ENCODE measurements at regions not wholly inside any gene's neighbourhood (a gene's known extent, or its start where the extent isn't known, plus 50 kb on each side); places are given as distances from the start of the nearest gene placed in this dataset.

DNA sequence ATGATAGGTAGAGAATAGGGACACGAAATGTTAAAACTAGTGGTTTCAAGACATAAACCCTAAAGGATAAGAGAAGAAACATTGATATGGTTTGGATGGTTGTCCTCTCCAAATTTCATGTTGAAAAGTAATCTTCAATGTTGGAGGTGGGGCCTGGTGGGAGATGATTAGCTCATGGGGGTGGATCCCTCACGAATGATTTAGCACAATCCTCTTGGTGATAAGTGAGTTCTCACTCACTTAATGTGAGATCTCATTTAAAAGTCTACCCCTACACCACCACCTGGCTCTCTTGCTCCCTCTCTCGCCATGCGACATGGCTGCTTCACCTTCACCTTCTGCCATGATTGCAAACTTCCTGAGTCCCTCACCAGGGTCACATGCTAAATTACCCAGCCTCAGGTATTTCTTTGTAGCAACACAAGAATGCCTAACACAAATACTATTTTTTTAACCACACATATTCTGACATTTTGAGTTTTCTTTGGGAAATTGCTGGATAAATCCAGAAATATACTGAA is 242.4 kb upstream of the PHF14 start:
- WGBS, result 91% methylated on average over 4 of the region's 4 CpGs
- no peak for DNase-seq (ENCODE audit: low read depth in 6 of 9, low spot score in 9 of 9)

GRCh38 chr7:10733747-10734146 is 239.9 kb upstream of the PHF14 start:
- no peak overlapping the region for H3K27ac ChIP-seq (ENCODE audit: low read depth in 1 of 2, low read length in 1 of 2)
- WGBS, result 99% methylated on average over 1 of the region's 1 CpG

More for the DNA sequence above, 242.4 kb upstream of the PHF14 start:
- Histone ChIP-seq H3K4me1 (ENCODE audit: control insufficient read depth in 2 of 2, insufficient read depth in 2 of 2, low read length in 2 of 2) (no peaks in the 10 kb centered on the region), H3K36me3 (ENCODE audit: control insufficient read depth in 2 of 2, insufficient read depth in 2 of 2, low read length in 1 of 2) (no peaks in the 10 kb centered on the region), H3K27me3 (ENCODE audit: control insufficient read depth in 2 of 2, insufficient read depth in 1 of 2, low read length in 1 of 2) (no peaks in the 10 kb centered on the region), H3K9me3 (ENCODE audit: control insufficient read depth in 2 of 2, insufficient read depth in 1 of 2, low read length in 1 of 2) (no peaks in the 10 kb centered on the region), H3K4me3 (ENCODE audit: low read length in 2 of 2) (no peak overlapping the region), H3K27ac (ENCODE audit: low read depth in 1 of 2, low read length in 1 of 2) (no peak overlapping the region)

GRCh38 chr7:10734595-10734994 is 239.1 kb upstream of the PHF14 start:
- H3K27ac ChIP-seq (ENCODE audit: low read depth in 1 of 2, low read length in 1 of 2), result no peak overlapping the region
- H3K4me3 ChIP-seq (ENCODE audit: low read length in 2 of 2), result no peak overlapping the region
- no peaks in the 10 kb centered on the region for H3K9me3 ChIP-seq (ENCODE audit: control insufficient read depth in 2 of 2, insufficient read depth in 1 of 2, low read length in 1 of 2)
- H3K27me3 ChIP-seq (ENCODE audit: control insufficient read depth in 2 of 2, insufficient read depth in 1 of 2, low read length in 1 of 2), result no peaks in the 10 kb centered on the region
- no peak for DNase-seq (ENCODE audit: low read depth in 6 of 9, low spot score in 9 of 9)
- H3K36me3 ChIP-seq (ENCODE audit: control insufficient read depth in 2 of 2, insufficient read depth in 2 of 2, low read length in 1 of 2), result no peaks in the 10 kb centered on the region
- no peaks in the 10 kb centered on the region for H3K4me1 ChIP-seq (ENCODE audit: control insufficient read depth in 2 of 2, insufficient read depth in 2 of 2, low read length in 2 of 2)
- 92% methylated on average over 2 of the region's 2 CpGs for WGBS

More at GRCh38 chr7:10733747-10734146, 239.9 kb upstream of the PHF14 start:
- H3K36me3 ChIP-seq (ENCODE audit: control insufficient read depth in 2 of 2, insufficient read depth in 2 of 2, low read length in 1 of 2), result no peaks in the 10 kb centered on the region
- no peak for DNase-seq (ENCODE audit: low read depth in 6 of 9, low spot score in 9 of 9)
- H3K4me1 ChIP-seq (ENCODE audit: control insufficient read depth in 2 of 2, insufficient read depth in 2 of 2, low read length in 2 of 2), result no peaks in the 10 kb centered on the region
- no peaks in the 10 kb centered on the region for H3K27me3 ChIP-seq (ENCODE audit: control insufficient read depth in 2 of 2, insufficient read depth in 1 of 2, low read length in 1 of 2)
- H3K9me3 ChIP-seq (ENCODE audit: control insufficient read depth in 2 of 2, insufficient read depth in 1 of 2, low read length in 1 of 2), result no peaks in the 10 kb centered on the region
- H3K4me3 ChIP-seq (ENCODE audit: low read length in 2 of 2), result no peak overlapping the region

DNA sequence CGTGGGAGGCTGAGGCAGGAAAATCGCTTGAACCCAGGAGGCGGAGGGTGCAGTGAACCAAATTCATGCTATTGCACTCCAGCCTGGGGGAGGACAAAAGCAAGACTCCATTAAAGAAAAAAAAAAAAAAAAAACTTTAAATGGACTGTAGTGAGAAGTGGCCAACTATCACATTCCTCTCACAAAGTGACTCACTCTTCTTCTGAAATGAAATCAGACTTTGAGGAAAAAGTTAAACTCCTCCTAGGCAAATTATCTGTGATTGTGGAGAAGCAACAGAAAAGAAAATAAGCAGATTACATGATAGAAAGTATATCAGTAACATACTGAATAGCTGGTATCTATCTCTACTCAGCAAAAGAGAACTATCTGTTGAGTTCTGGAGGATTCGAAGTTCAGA is 234.3 kb upstream of the PHF14 start:
- no peak for DNase-seq (ENCODE audit: low read depth in 6 of 9, low spot score in 9 of 9)
- Histone ChIP-seq H3K27ac (ENCODE audit: low read depth in 1 of 2, low read length in 1 of 2) (no peak overlapping the region), H3K27me3 (ENCODE audit: control insufficient read depth in 2 of 2, insufficient read depth in 1 of 2, low read length in 1 of 2) (no peaks in the 10 kb centered on the region), H3K4me3 (ENCODE audit: low read length in 2 of 2) (no peak overlapping the region), H3K36me3 (ENCODE audit: control insufficient read depth in 2 of 2, insufficient read depth in 2 of 2, low read length in 1 of 2) (no peaks in the 10 kb centered on the region), H3K4me1 (ENCODE audit: control insufficient read depth in 2 of 2, insufficient read depth in 2 of 2, low read length in 2 of 2) (no peaks in the 10 kb centered on the region), H3K9me3 (ENCODE audit: control insufficient read depth in 2 of 2, insufficient read depth in 1 of 2, low read length in 1 of 2) (no peaks in the 10 kb centered on the region)
- WGBS, result 95% methylated on average over 4 of the region's 4 CpGs

GRCh38 chr7:10740805-10741204 is 232.9 kb upstream of the PHF14 start:
- H3K9me3 ChIP-seq (ENCODE audit: control insufficient read depth in 2 of 2, insufficient read depth in 1 of 2, low read length in 1 of 2), result no peaks in the 10 kb centered on the region
- no peaks in the 10 kb centered on the region for H3K4me1 ChIP-seq (ENCODE audit: control insufficient read depth in 2 of 2, insufficient read depth in 2 of 2, low read length in 2 of 2)
- no peaks in the 10 kb centered on the region for H3K27me3 ChIP-seq (ENCODE audit: control insufficient read depth in 2 of 2, insufficient read depth in 1 of 2, low read length in 1 of 2)
- H3K36me3 ChIP-seq (ENCODE audit: control insufficient read depth in 2 of 2, insufficient read depth in 2 of 2, low read length in 1 of 2), result no peaks in the 10 kb centered on the region
- 76% methylated on average over 1 of the region's 1 CpG for WGBS
- no peak overlapping the region for H3K27ac ChIP-seq (ENCODE audit: low read depth in 1 of 2, low read length in 1 of 2)
- H3K4me3 ChIP-seq (ENCODE audit: low read length in 2 of 2), result no peak overlapping the region
- DNase-seq (ENCODE audit: low read depth in 6 of 9, low spot score in 9 of 9), result no peak

DNA sequence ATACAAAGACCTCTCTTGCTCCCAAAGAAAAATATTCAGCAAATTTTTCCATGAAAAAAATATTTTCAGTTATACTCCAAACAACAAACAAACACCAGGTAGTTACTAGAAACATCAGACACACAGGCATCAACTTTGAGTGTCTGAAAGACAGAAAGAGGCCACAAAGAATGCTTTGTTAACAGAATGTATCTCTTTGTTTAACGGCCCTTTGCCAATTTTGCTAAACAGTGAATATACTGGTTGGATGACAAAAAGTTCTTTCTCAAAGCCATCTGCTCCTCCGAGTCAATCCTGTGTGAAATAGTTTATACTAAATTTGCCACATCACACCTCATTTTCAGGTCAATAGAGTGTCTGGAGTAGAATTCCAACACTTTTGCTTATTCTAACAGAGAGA is 216.7 kb upstream of the PHF14 start:
- no peak overlapping the region for H3K4me3 ChIP-seq (ENCODE audit: low read length in 2 of 2)
- no peaks in the 10 kb centered on the region for H3K36me3 ChIP-seq (ENCODE audit: control insufficient read depth in 2 of 2, insufficient read depth in 2 of 2, low read length in 1 of 2)
- no peak for DNase-seq (ENCODE audit: low read depth in 6 of 9, low spot score in 9 of 9)
- WGBS, result 95% methylated on average over 2 of the region's 2 CpGs
- no peaks in the 10 kb centered on the region for H3K4me1 ChIP-seq (ENCODE audit: control insufficient read depth in 2 of 2, insufficient read depth in 2 of 2, low read length in 2 of 2)
- H3K27ac ChIP-seq (ENCODE audit: low read depth in 1 of 2, low read length in 1 of 2), result no peak overlapping the region
- H3K27me3 ChIP-seq (ENCODE audit: control insufficient read depth in 2 of 2, insufficient read depth in 1 of 2, low read length in 1 of 2), result no peaks in the 10 kb centered on the region
- H3K9me3 ChIP-seq (ENCODE audit: control insufficient read depth in 2 of 2, insufficient read depth in 1 of 2, low read length in 1 of 2), result peaks cover 0 to 6% of the 10 kb centered on the region in 2 donors

- Histone ChIP-seq H3K4me3 (ENCODE audit: low read length in 2 of 2) (no peak overlapping the region), H3K27ac (ENCODE audit: low read depth in 1 of 2, low read length in 1 of 2) (no peak overlapping the region), H3K4me1 (ENCODE audit: control insufficient read depth in 2 of 2, insufficient read depth in 2 of 2, low read length in 2 of 2) (no peaks in the 10 kb centered on the region), H3K36me3 (ENCODE audit: control insufficient read depth in 2 of 2, insufficient read depth in 2 of 2, low read length in 1 of 2) (no peaks in the 10 kb centered on the region), H3K27me3 (ENCODE audit: control insufficient read depth in 2 of 2, insufficient read depth in 1 of 2, low read length in 1 of 2) (no peaks in the 10 kb centered on the region), H3K9me3 (ENCODE audit: control insufficient read depth in 2 of 2, insufficient read depth in 1 of 2, low read length in 1 of 2) (peaks cover 0 to 6% of the 10 kb centered on the region in 2 donors)
- 97% methylated on average over 2 of the region's 2 CpGs for WGBS
- no peak for DNase-seq (ENCODE audit: low read depth in 6 of 9, low spot score in 9 of 9)
Measured at GRCh38 chr7:10759120-10759519, 214.6 kb upstream of the PHF14 start.

- Histone ChIP-seq H3K4me1 (ENCODE audit: control insufficient read depth in 2 of 2, insufficient read depth in 2 of 2, low read length in 2 of 2) (no peaks in the 10 kb centered on the region), H3K9me3 (ENCODE audit: control insufficient read depth in 2 of 2, insufficient read depth in 1 of 2, low read length in 1 of 2) (no peaks in the 10 kb centered on the region), H3K4me3 (ENCODE audit: low read length in 2 of 2) (no peak overlapping the region), H3K27me3 (ENCODE audit: control insufficient read depth in 2 of 2, insufficient read depth in 1 of 2, low read length in 1 of 2) (no peaks in the 10 kb centered on the region), H3K36me3 (ENCODE audit: control insufficient read depth in 2 of 2, insufficient read depth in 2 of 2, low read length in 1 of 2) (no peaks in the 10 kb centered on the region), H3K27ac (ENCODE audit: low read depth in 1 of 2, low read length in 1 of 2) (no peak overlapping the region)
- WGBS, result 94% methylated on average over 4 of the region's 4 CpGs
- no peak for DNase-seq (ENCODE audit: low read depth in 6 of 9, low spot score in 9 of 9)
Measured at GRCh38 chr7:10767771-10768170, 205.9 kb upstream of the PHF14 start.

DNA sequence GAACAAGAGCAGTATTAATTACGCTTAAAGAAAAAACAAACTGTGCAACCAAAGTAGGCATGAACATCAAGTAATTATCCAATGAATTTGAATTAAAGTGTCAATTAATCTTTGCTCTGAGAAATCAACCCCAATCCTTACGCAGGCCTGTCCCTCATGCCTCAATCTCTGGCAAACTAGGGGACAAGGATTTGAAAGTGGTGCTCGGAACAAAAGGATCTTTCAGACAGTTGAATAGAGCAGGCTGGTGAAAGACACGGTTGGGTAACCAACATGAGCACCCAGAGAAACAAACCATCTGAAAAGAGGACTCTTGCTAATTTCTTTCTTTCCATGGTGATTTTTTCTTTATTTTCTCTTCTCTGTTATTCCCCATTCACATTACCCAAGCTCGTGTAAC is 203.5 kb upstream of the PHF14 start:
- Histone ChIP-seq H3K27me3 (ENCODE audit: control insufficient read depth in 2 of 2, insufficient read depth in 1 of 2, low read length in 1 of 2) (no peaks in the 10 kb centered on the region), H3K4me3 (ENCODE audit: low read length in 2 of 2) (no peak overlapping the region), H3K27ac (ENCODE audit: low read depth in 1 of 2, low read length in 1 of 2) (no peak overlapping the region), H3K36me3 (ENCODE audit: control insufficient read depth in 2 of 2, insufficient read depth in 2 of 2, low read length in 1 of 2) (no peaks in the 10 kb centered on the region), H3K4me1 (ENCODE audit: control insufficient read depth in 2 of 2, insufficient read depth in 2 of 2, low read length in 2 of 2) (no peaks in the 10 kb centered on the region), H3K9me3 (ENCODE audit: control insufficient read depth in 2 of 2, insufficient read depth in 1 of 2, low read length in 1 of 2) (no peaks in the 10 kb centered on the region)
- no peak for DNase-seq (ENCODE audit: low read depth in 6 of 9, low spot score in 9 of 9)
- WGBS, result 91% methylated on average over 5 of the region's 5 CpGs

DNA sequence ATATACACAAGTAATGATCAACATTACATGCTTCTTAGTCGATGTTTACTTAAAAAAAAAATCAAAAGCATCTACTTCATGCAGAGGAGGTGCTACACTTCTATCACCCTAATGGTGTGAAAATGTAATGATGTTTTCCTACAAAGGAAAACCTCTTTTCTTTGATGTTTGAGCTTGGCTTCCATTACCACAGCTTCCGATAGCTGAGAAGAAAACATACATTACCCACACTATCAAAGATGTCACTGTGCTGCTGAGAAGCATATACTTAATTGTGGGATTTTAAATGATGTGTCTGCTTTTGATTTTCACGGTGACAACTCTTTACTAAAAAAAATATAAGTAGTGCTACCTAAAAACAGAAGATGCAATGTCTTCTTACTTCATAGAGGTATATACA is 200.2 kb upstream of the PHF14 start:
- Histone ChIP-seq H3K9me3 (ENCODE audit: control insufficient read depth in 2 of 2, insufficient read depth in 1 of 2, low read length in 1 of 2) (no peaks in the 10 kb centered on the region), H3K4me3 (ENCODE audit: low read length in 2 of 2) (no peak overlapping the region), H3K27me3 (ENCODE audit: control insufficient read depth in 2 of 2, insufficient read depth in 1 of 2, low read length in 1 of 2) (no peaks in the 10 kb centered on the region), H3K4me1 (ENCODE audit: control insufficient read depth in 2 of 2, insufficient read depth in 2 of 2, low read length in 2 of 2) (no peaks in the 10 kb centered on the region), H3K27ac (ENCODE audit: low read depth in 1 of 2, low read length in 1 of 2) (no peak overlapping the region), H3K36me3 (ENCODE audit: control insufficient read depth in 2 of 2, insufficient read depth in 2 of 2, low read length in 1 of 2) (no peaks in the 10 kb centered on the region)
- no peak for DNase-seq (ENCODE audit: low read depth in 6 of 9, low spot score in 9 of 9)
- 89% methylated on average over 3 of the region's 3 CpGs for WGBS
